Gastrocnemius medialis (tissue), 4 donors: ENCODE measurements at regions not wholly inside any gene's neighbourhood (a gene's known extent, or its start where the extent isn't known, plus 50 kb on each side); places are given as distances from the start of the nearest gene placed in this dataset.

Experiments
- ATAC-seq, 2 donors: fragments of 150-250 bp; one replicate each; pipeline ENCODE4 v1.9.1; 2016
- DNase-seq, 2 donors: peaks; one replicate each; pipeline ENCODE4 v3.0.0-alpha.2; 2019
- H3K27ac ChIP-seq, 4 donors: fragments of 200-600 bp; sonication (generic); 1 replicate in 1 of 4; 2 replicates in 3 of 4; pipeline ENCODE4 v1.5.1; 2016 to 2018; ENCODE audit warnings: mild to moderate bottlenecking in 2 of 4, moderate library complexity in 1 of 4
- H3K27me3 ChIP-seq, 3 donors: fragments of 200-600 bp; sonication (generic) in 2 of 3; 1 replicate in 1 of 3; 2 replicates in 2 of 3; pipeline versions ENCODE4 v1.5.1 to v1.6.0; 2016 to 2019; ENCODE audit warnings: mild to moderate bottlenecking in 1 of 3, moderate library complexity in 1 of 3
- H3K36me3 ChIP-seq, 2 donors: fragments of 200-600 bp; sonication (generic) in 1 of 2; one replicate each; pipeline ENCODE4 v1.5.1; 2017 to 2018
- H3K4me1 ChIP-seq, 2 donors: fragments of 200-600 bp; sonication (generic) in 1 of 2; one replicate each; pipeline ENCODE4 v1.5.1; 2016 to 2017; ENCODE audit warnings: mild to moderate bottlenecking in 2 of 2
- H3K4me3 ChIP-seq, 4 donors: fragments of 200-600 bp; sonication (generic) in 3 of 4; 1 replicate in 1 of 4; 2 replicates in 3 of 4; pipeline ENCODE4 v1.5.1; 2016 to 2019; ENCODE audit warnings: mild to moderate bottlenecking in 2 of 4
- H3K9me3 ChIP-seq, 3 donors: fragments of 200-600 bp; sonication (generic) in 2 of 3; 1 replicate in 1 of 3; 2 replicates in 2 of 3; pipeline ENCODE4 v1.5.1; 2016 to 2019
- CTCF ChIP-seq, 5 experiments: fragments of 450-650 bp in 3 of 5; fragments of 200-600 bp in 2 of 5; sonication (generic) in 2 of 5; IDR thresholded peaks in 4 of 5; conservative IDR thresholded peaks in 1 of 5; 1 replicate in 4 of 5; 2 replicates in 1 of 5; pipeline ENCODE4 v1.5.1; 2016 to 2019; ENCODE audit warnings: antibody characterized with exemption in 5 of 5, mild to moderate bottlenecking in 3 of 5, moderate library complexity in 3 of 5
- POLR2A ChIP-seq, 2 donors: fragments of 450-650 bp; IDR thresholded peaks; one replicate each; pipeline ENCODE4 v1.6.1; 2017; ENCODE audit warnings: antibody characterized with exemption in 2 of 2, mild to moderate bottlenecking in 2 of 2, moderate library complexity in 2 of 2
- in situ Hi-C, 4 donors: fragments of 200-750 bp; cut with MboI; loops; one replicate each; pipeline versions ENCODE4 v1.15.0 to v1.8.0; 2017; ENCODE audit warnings: low sequenced_read_pairs in 4 of 4
- intact Hi-C: fragments of 100-400 bp; cut with DNase I; formaldehyde crosslinking; loops from one replicate; pipeline ENCODE4 v1.15.1; 2023; ENCODE audit warnings: low total_unique reads

- H3K4me1 ChIP-seq: peaks cover 12% of the 10 kb centered on the region in 2 donors
- H3K36me3 ChIP-seq: no peaks in the 10 kb centered on the region
- H3K27ac ChIP-seq: no peak overlapping the region
- no peak for DNase-seq
- H3K27me3 ChIP-seq: no peaks in the 10 kb centered on the region
- no peak for TF ChIP-seq CTCF (IDR thresholded peaks at IDR 0.05 in 4 of 5, conservative IDR thresholded peaks at IDR 0.05 in 1 of 5)
- TF ChIP-seq POLR2A (IDR thresholded peaks at IDR 0.05): no peak
- H3K9me3 ChIP-seq: no peaks in the 10 kb centered on the region
- ATAC-seq: no peak
- no peak overlapping the region for H3K4me3 ChIP-seq
- in situ Hi-C loops: no loop called here
- intact Hi-C loops: no loop called here
Measured at GRCh38 chr11:15610881-15611280, 496.2 kb downstream of the INSC start.

GRCh38 chr11:15613251-15613650 is 498.5 kb downstream of the INSC start:
- Histone ChIP-seq H3K36me3 (no peaks in the 10 kb centered on the region), H3K27me3 (no peaks in the 10 kb centered on the region), H3K27ac (no peak overlapping the region), H3K4me3 (no peak overlapping the region), H3K4me1 (peaks cover 12% of the 10 kb centered on the region in 2 donors), H3K9me3 (no peaks in the 10 kb centered on the region)
- DNase-seq: no peak
- TF ChIP-seq CTCF (IDR thresholded peaks at IDR 0.05 in 4 of 5, conservative IDR thresholded peaks at IDR 0.05 in 1 of 5) (no peak), POLR2A (IDR thresholded peaks at IDR 0.05) (no peak)
- in situ Hi-C loops: no loop called here
- intact Hi-C loops: no loop called here
- ATAC-seq: no peak

DNA sequence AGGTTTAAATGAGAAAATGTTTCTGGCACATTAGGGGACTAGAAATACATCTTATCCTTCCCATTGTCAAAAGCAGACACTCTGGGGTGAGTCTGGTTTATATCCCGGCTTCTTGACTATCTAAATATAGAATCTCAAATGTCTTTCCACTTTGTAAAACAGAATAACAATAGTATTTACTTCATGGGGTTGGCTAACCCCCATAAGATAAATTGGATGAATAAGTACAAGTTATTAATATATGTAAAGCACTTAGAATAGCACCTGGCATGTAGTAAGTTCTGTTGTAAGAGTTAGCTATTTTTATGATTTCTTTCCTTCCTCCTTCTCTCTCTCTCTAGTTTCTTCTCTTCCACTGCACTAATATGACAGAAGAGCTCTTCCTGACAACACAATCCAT is 499.1 kb downstream of the INSC start:
- Histone ChIP-seq H3K27me3 (no peaks in the 10 kb centered on the region), H3K36me3 (no peaks in the 10 kb centered on the region), H3K4me1 (peaks cover 12% of the 10 kb centered on the region in 2 donors), H3K4me3 (no peak overlapping the region), H3K9me3 (no peaks in the 10 kb centered on the region), H3K27ac (peak overlapping the region in 1 of 4 donors; percentile 33)
- DNase-seq: no peak
- no peak for ATAC-seq
- intact Hi-C loops (no loop called here), in situ Hi-C loops (no loop called here)
- TF ChIP-seq POLR2A (IDR thresholded peaks at IDR 0.05) (no peak), CTCF (IDR thresholded peaks at IDR 0.05 in 4 of 5, conservative IDR thresholded peaks at IDR 0.05 in 1 of 5) (no peak)

GRCh38 chr11:15615398-15616096 is 500.8 kb downstream of the INSC start:
- H3K4me1 ChIP-seq: peaks cover 12% of the 10 kb centered on the region in 2 donors
- in situ Hi-C loops (no loop called here), intact Hi-C loops (no loop called here)
- H3K9me3 ChIP-seq: no peaks in the 10 kb centered on the region
- no peak overlapping the region for H3K4me3 ChIP-seq
- H3K36me3 ChIP-seq: no peaks in the 10 kb centered on the region
- no peak for DNase-seq
- H3K27ac ChIP-seq: no peak overlapping the region
- H3K27me3 ChIP-seq: no peaks in the 10 kb centered on the region
- ATAC-seq: peak in 1 of 2 donors; percentile 50
- TF ChIP-seq POLR2A (IDR thresholded peaks at IDR 0.05) (no peak), CTCF (IDR thresholded peaks at IDR 0.05 in 4 of 5, conservative IDR thresholded peaks at IDR 0.05 in 1 of 5) (no peak)
